H1 (cell line): ENCODE measurements at regions not wholly inside any gene's neighbourhood (a gene's known extent, or its start where the extent isn't known, plus 50 kb on each side); places are given as distances from the start of the nearest gene placed in this dataset.

Experiments
- CTCF ChIA-PET: fragments of 300-600 bp; sonication (Branson Sonifier 250); formaldehyde crosslinking; loops from one replicate; lab custom pipeline; 2021; ENCODE audit not compliant: partially characterized antibody; lab: Charles Lee
- POLR2A ChIA-PET: fragments of 300-600 bp; sonication (Branson Sonifier 250); formaldehyde crosslinking; loops from one replicate; lab custom pipeline; 2021; ENCODE audit warnings: inconsistent platforms; ENCODE audit not compliant: partially characterized antibody; lab: Charles Lee
- DNase-seq, 2 experiments: peaks; one replicate each; pipeline versions ENCODE4 v3.0.0 to v3.0.0-alpha.2; 2010 to 2022; ENCODE audit warnings: low spot score in 2 of 2, low read depth in 1 of 2, mixed read lengths in 1 of 2
- FAIRE-seq: peaks from 2 replicates; lab custom pipeline; 2011; peaks lifted over from hg19 to GRCh38; lab: Jason Lieb, UNC
- H2AFZ ChIP-seq: 2 replicates; pipeline ENCODE4 v1.8.1; 2012; ENCODE audit warnings: low read length, inconsistent platforms
- H2AK5ac ChIP-seq: 2 replicates; pipeline ENCODE4 v1.6.1; 2013; ENCODE audit warnings: low read depth, low read length
- H2BK120ac ChIP-seq: replicated peaks from 2 replicates; pipeline ENCODE3; 2013; ENCODE audit warnings: low read depth, low read length, inconsistent platforms
- H2BK12ac ChIP-seq: 2 replicates; pipeline ENCODE4 v1.6.1; 2013; ENCODE audit warnings: low read depth, low read length
- H2BK15ac ChIP-seq: 2 replicates; pipeline ENCODE4 v1.6.1; 2013; ENCODE audit warnings: low read length
- H2BK20ac ChIP-seq: 2 replicates; pipeline ENCODE4 v1.6.1; 2013; ENCODE audit warnings: low read length
- H2BK5ac ChIP-seq: 2 replicates; pipeline ENCODE4 v1.6.1; 2013; ENCODE audit warnings: low read depth, low read length
- H3K14ac ChIP-seq: 2 replicates; pipeline ENCODE4 v1.6.1; 2013; ENCODE audit warnings: inconsistent platforms; ENCODE audit not compliant: insufficient read length
- H3K18ac ChIP-seq: 2 replicates; pipeline ENCODE4 v1.6.1; 2013; ENCODE audit warnings: low read length; ENCODE audit errors: extremely low read depth
- H3K23ac ChIP-seq: 2 replicates; pipeline ENCODE4 v1.6.1; 2013; ENCODE audit warnings: inconsistent platforms; ENCODE audit not compliant: insufficient read length
- H3K23me2 ChIP-seq: 2 replicates; pipeline ENCODE4 v1.6.1; 2013; ENCODE audit warnings: low read depth, low read length
- H3K27ac ChIP-seq: 2 replicates; pipeline ENCODE4 v1.6.1; 2011; ENCODE audit warnings: low read depth, low read length, inconsistent platforms
- H3K27me3 ChIP-seq, 4 experiments: replicated peaks in 1 of 4; 1 replicate in 1 of 4; 2 replicates in 3 of 4; pipeline versions ENCODE4 v1.6.1 to v1.8.1; 2011 to 2013; ENCODE audit warnings: low read length in 3 of 4, mild to moderate bottlenecking in 3 of 4, inconsistent platforms in 2 of 4, mixed read lengths in 2 of 4, moderate library complexity in 1 of 4; ENCODE audit not compliant: control insufficient read depth in 3 of 4, insufficient read depth in 3 of 4; ENCODE audit errors: extremely low read depth in 1 of 4
- H3K36me3 ChIP-seq, 4 experiments: 2 replicates each; pipeline versions ENCODE4 v1.6.1 to v1.8.1; 2011 to 2013; ENCODE audit warnings: mild to moderate bottlenecking in 4 of 4, low read length in 3 of 4, moderate library complexity in 2 of 4, control low read depth in 1 of 4, inconsistent platforms in 1 of 4; ENCODE audit not compliant: insufficient read depth in 4 of 4, control insufficient read depth in 2 of 4
- H3K4ac ChIP-seq: replicated peaks from 2 replicates; pipeline ENCODE3; 2013; ENCODE audit warnings: low read length, low read depth, mixed read lengths, inconsistent platforms; ENCODE audit not compliant: insufficient read length
- H3K4me1 ChIP-seq, 4 experiments: replicated peaks in 1 of 4; 1 replicate in 1 of 4; 2 replicates in 3 of 4; pipeline versions ENCODE4 v1.6.1 to v1.8.1; 2011 to 2013; ENCODE audit warnings: low read length in 3 of 4, inconsistent platforms in 2 of 4, mixed read lengths in 1 of 4; ENCODE audit not compliant: insufficient read depth in 4 of 4, control insufficient read depth in 3 of 4
- H3K4me2 ChIP-seq, 2 experiments: 2 replicates each; pipeline versions ENCODE4 v1.6.1 to v1.8.1; 2011 to 2013; ENCODE audit warnings: low read depth in 2 of 2, low read length in 2 of 2, control low read depth in 1 of 2, inconsistent platforms in 1 of 2, mild to moderate bottlenecking in 1 of 2; ENCODE audit not compliant: insufficient read depth in 1 of 2
- H3K4me3 ChIP-seq, 4 experiments: fragments of 200-600, 300-600 bp in 1 of 4; sonication (generic), shearing (Covaris generic), sonication (Bioruptor Twin) in 1 of 4; 2 replicates each; pipeline versions ENCODE4 v1.5.1 to v1.8.1; 2011 to 2016; ENCODE audit warnings: low read length in 4 of 4, low read depth in 3 of 4, control low read depth in 2 of 4, inconsistent platforms in 2 of 4, mild to moderate bottlenecking in 2 of 4, mixed read lengths in 1 of 4, moderate library complexity in 1 of 4; ENCODE audit not compliant: insufficient read depth in 2 of 4; ENCODE audit errors: extremely low read depth in 1 of 4
- H3K56ac ChIP-seq: replicated peaks from 2 replicates; pipeline ENCODE3; 2013; ENCODE audit warnings: low read depth, mild to moderate bottlenecking, mixed read lengths, low read length, inconsistent platforms; ENCODE audit not compliant: insufficient read length
- H3K79me1 ChIP-seq: 2 replicates; pipeline ENCODE4 v1.6.1; 2013; ENCODE audit warnings: low read depth, low read length, control low read depth
- H3K79me2 ChIP-seq, 2 experiments: 2 replicates each; pipeline versions ENCODE4 v1.6.1 to v1.8.1; 2012 to 2013; ENCODE audit warnings: low read length in 2 of 2, mild to moderate bottlenecking in 2 of 2, inconsistent platforms in 1 of 2; ENCODE audit not compliant: insufficient read depth in 2 of 2, control insufficient read depth in 1 of 2
- H3K9ac ChIP-seq, 4 experiments: replicated peaks in 1 of 4; 1 replicate in 1 of 4; 2 replicates in 3 of 4; pipeline versions ENCODE4 v1.6.1 to v1.8.1; 2011 to 2013; ENCODE audit warnings: low read depth in 3 of 4, low read length in 3 of 4, control low read depth in 2 of 4, mild to moderate bottlenecking in 2 of 4, moderate library complexity in 2 of 4, inconsistent platforms in 1 of 4; ENCODE audit errors: extremely low read depth in 1 of 4
- H3K9me3 ChIP-seq, 2 experiments: 2 replicates each; pipeline versions ENCODE4 v1.6.1 to v1.8.1; 2012 to 2013; ENCODE audit warnings: mild to moderate bottlenecking in 2 of 2, moderate library complexity in 2 of 2, control low read depth in 1 of 2, inconsistent platforms in 1 of 2, low read depth in 1 of 2, low read length in 1 of 2, mixed read lengths in 1 of 2; ENCODE audit not compliant: insufficient read depth in 2 of 2
- H4K20me1 ChIP-seq, 2 experiments: replicated peaks in 1 of 2; 2 replicates each; pipeline versions ENCODE3 to v1.8.1; 2011 to 2013; ENCODE audit warnings: inconsistent platforms in 2 of 2, low read length in 2 of 2, mild to moderate bottlenecking in 1 of 2; ENCODE audit not compliant: insufficient read depth in 2 of 2, control insufficient read depth in 1 of 2
- H4K5ac ChIP-seq: 2 replicates; pipeline ENCODE4 v1.6.1; 2013; ENCODE audit warnings: low read length, low read depth, mixed read lengths, inconsistent platforms; ENCODE audit not compliant: insufficient read length
- H4K8ac ChIP-seq: 2 replicates; pipeline ENCODE4 v1.8.0; 2013; ENCODE audit warnings: mild to moderate bottlenecking, moderate library complexity, low read length, inconsistent platforms; ENCODE audit not compliant: insufficient read depth; ENCODE audit errors: extremely low read depth
- H4K91ac ChIP-seq: replicated peaks from 2 replicates; pipeline ENCODE3; 2013; ENCODE audit warnings: low read length, mixed read lengths, inconsistent platforms; ENCODE audit not compliant: insufficient read length
- CBX8 ChIP-seq: fragments of 300-800, 300-1000 bp; sonication (generic); IDR thresholded peaks from 2 replicates; pipeline ENCODE4 v1.7.1; 2016; ENCODE audit warnings: low read depth, low read length, borderline replicate concordance
- EP300 ChIP-seq, 2 experiments: IDR thresholded peaks; 1 replicate in 1 of 2; 2 replicates in 1 of 2; pipeline ENCODE4 v1.6.1; 2011 to 2012; ENCODE audit warnings: low read depth in 2 of 2, low read length in 2 of 2, mild to moderate bottlenecking in 2 of 2, borderline replicate concordance in 1 of 2, inconsistent platforms in 1 of 2, moderate library complexity in 1 of 2
- GABPA ChIP-seq: IDR thresholded peaks from 2 replicates; pipeline ENCODE4 v1.6.1; 2011; ENCODE audit warnings: mild to moderate bottlenecking, low read length, moderate library complexity, borderline replicate concordance; ENCODE audit not compliant: insufficient read depth
- NANOG ChIP-seq: IDR thresholded peaks from 2 replicates; pipeline ENCODE4 v1.6.1; 2011; ENCODE audit warnings: low read length, low read depth, mild to moderate bottlenecking, inconsistent platforms; ENCODE audit not compliant: insufficient read depth, poor library complexity, severe bottlenecking
- POU5F1 ChIP-seq: IDR thresholded peaks from 2 replicates; pipeline ENCODE4 v1.6.1; 2011; ENCODE audit warnings: low read depth, mild to moderate bottlenecking, low read length, moderate library complexity
- ZNF274 ChIP-seq: IDR thresholded peaks from 2 replicates; pipeline ENCODE4 v1.7.0; 2012; ENCODE audit warnings: low read length, borderline replicate concordance; ENCODE audit errors: extremely low read depth
- WGBS, 2 experiments: shearing (Covaris generic) in 1 of 2; methylation state at CpG; one replicate each; pipeline versions ENCODE4 v1.1.6 to v1.1.7; 2013 to 2015; ENCODE audit warnings: low lambda C conversion rate in 2 of 2, mixed read lengths in 2 of 2, inconsistent platforms in 1 of 2, low coverage in 1 of 2, missing lambda C conversion rate in 1 of 2; ENCODE audit not compliant: insufficient replicate concordance in 2 of 2, insufficient coverage in 1 of 2, insufficient read length in 1 of 2; ENCODE audit errors: extremely low coverage in 1 of 2, missing lambda C conversion rate in 1 of 2; 5-methylcytosine and 5-hydroxymethylcytosine counted together

DNA sequence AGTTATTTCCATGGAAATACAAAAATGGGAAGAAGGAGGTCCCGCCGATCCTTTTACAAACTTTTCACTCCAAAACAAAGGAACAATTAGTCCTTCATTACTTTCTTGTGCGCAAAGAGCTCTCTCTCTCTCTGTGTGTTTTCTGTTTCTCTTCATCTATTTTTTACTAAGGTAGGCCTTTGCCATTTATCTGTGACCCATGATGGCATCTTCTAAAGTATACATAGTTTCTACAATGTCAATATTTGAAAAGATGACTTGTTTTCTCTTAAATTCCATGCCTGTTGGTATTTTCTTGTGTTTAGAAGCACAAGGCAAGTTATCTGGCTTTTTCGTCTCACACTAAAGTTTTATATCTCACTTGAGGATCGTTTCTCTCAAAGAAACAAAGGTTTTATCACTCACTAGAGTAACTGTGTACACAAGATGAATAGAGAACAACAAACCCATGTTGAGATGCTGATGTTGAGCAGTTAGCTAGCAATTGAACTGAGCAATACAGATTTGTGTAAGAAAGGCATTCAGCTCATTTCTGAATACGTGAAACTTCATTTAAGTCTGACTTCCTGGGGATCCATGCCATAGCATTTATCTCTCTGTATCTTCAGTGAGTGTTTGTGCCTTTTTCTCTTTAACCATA lies 250.3 kb downstream of the GBA3 start:
- Histone ChIP-seq H3K9me3 (no peaks in the 10 kb centered on the region), H2BK120ac (no peak overlapping the region), H3K9ac (no peak overlapping the region), H4K91ac (no peak overlapping the region), H3K27me3 (peaks cover 2 to 5% (median 4%) of the 10 kb centered on the region in 4 experiments; a peak in 5 of 7 replicates), H3K18ac (no peak overlapping the region), H3K27ac (no peak overlapping the region), H3K4me2 (peak overlapping the region in 1 of 2 experiments; percentile 36; a peak in 1 of 4 replicates), H3K36me3 (no peaks in the 10 kb centered on the region), H4K20me1 (no peaks in the 10 kb centered on the region), H2AFZ (no peak overlapping the region), H4K8ac (no peak overlapping the region), H3K23me2 (no peaks in the 10 kb centered on the region), H4K5ac (no peak overlapping the region), H2BK12ac (no peak overlapping the region), H2AK5ac (no peak overlapping the region), H3K14ac (no peak overlapping the region), H3K4me1 (peaks cover 0 to 3% (median 0%) of the 10 kb centered on the region in 4 experiments; a peak in 1 of 7 replicates), H3K4me3 (peak overlapping the region in 1 of 4 experiments; percentile 21; a peak in 1 of 8 replicates), H3K79me2 (no peaks in the 10 kb centered on the region), H3K4ac (no peak overlapping the region), H3K56ac (no peak overlapping the region), H3K79me1 (no peaks in the 10 kb centered on the region), H3K23ac (no peak overlapping the region), H2BK5ac (no peak overlapping the region), H2BK15ac (no peak overlapping the region), H2BK20ac (no peak overlapping the region)
- FAIRE-seq = no peak
- 51% methylated on average over 6 of the region's 6 CpGs; no CpG with 5 or more reads in 1 of the 2 experiments for WGBS, 2 experiments
- ChIA-PET POLR2A (no interaction called here), CTCF (interaction anchor here (1.4 kb wide), 1 partner anchor 30 kb away, joined by 3 read pairs; no protein-coding TSS in a partner anchor)
- peak in 1 of 2 experiments; percentile 10 for DNase-seq
- TF ChIP-seq CBX8 (no peak), EP300 (IDR thresholded peaks at IDR 0.05; ENCODE audit: borderline replicate concordance in 1 of 2, low read depth in 2 of 2, low read length in 2 of 2) (peak in 1 of 2 experiments; percentile 80; a peak in 1 of 3 replicates), GABPA (no peak), POU5F1 (0 out of 2 replicates have a peak, but pooled peaks have one; percentile 45), ZNF274 (no peak), NANOG (peak; percentile 96)
